Nephron progenitor cell (in vitro differentiated cells): ENCODE measurements at regions not wholly inside any gene's neighbourhood (a gene's known extent, or its start where the extent isn't known, plus 50 kb on each side); places are given as distances from the start of the nearest gene placed in this dataset.

Experiments
- DNase-seq: peaks from one replicate; pipeline ENCODE4 v3.0.0; 2021
- H3K27ac Mint-ChIP-seq: 2 replicates; pipeline ENCODE4 v1.8.0; 2021; ENCODE audit warnings: mild to moderate bottlenecking, moderate library complexity, mixed read lengths
- H3K27me3 Mint-ChIP-seq: 2 replicates; pipeline ENCODE4 v1.8.0; 2021; ENCODE audit warnings: mild to moderate bottlenecking, low read depth, mixed read lengths; ENCODE audit not compliant: poor library complexity
- H3K36me3 Mint-ChIP-seq: 2 replicates; pipeline ENCODE4 v1.8.0; 2021; ENCODE audit warnings: low read depth, mixed read lengths
- H3K4me1 Mint-ChIP-seq: 2 replicates; pipeline ENCODE4 v1.8.0; 2021; ENCODE audit warnings: mixed read lengths
- H3K4me3 Mint-ChIP-seq: 2 replicates; pipeline ENCODE4 v1.8.0; 2021; ENCODE audit warnings: mild to moderate bottlenecking, moderate library complexity, mixed read lengths
- H3K9me3 Mint-ChIP-seq: 2 replicates; pipeline ENCODE4 v1.8.0; 2021; ENCODE audit warnings: mild to moderate bottlenecking, moderate library complexity, mixed read lengths
- CTCF ChIP-seq: fragments of 200-600 bp; sonication (generic); IDR thresholded peaks from 2 replicates; pipeline ENCODE4 v1.5.0; 2021; ENCODE audit warnings: antibody characterized with exemption

- Mint-ChIP-seq H3K4me1 (peaks cover 5% of the 10 kb centered on the region), H3K27ac (no peak overlapping the region), H3K36me3 (no peaks in the 10 kb centered on the region), H3K9me3 (no peaks in the 10 kb centered on the region), H3K4me3 (no peak overlapping the region), H3K27me3 (peaks cover 3% of the 10 kb centered on the region)
- DNase-seq = no peak
- no peak for TF ChIP-seq CTCF
These were observed 468.6 kb upstream of the AGTR1 start for GRCh38 chr3:148229107-148229506.

DNA sequence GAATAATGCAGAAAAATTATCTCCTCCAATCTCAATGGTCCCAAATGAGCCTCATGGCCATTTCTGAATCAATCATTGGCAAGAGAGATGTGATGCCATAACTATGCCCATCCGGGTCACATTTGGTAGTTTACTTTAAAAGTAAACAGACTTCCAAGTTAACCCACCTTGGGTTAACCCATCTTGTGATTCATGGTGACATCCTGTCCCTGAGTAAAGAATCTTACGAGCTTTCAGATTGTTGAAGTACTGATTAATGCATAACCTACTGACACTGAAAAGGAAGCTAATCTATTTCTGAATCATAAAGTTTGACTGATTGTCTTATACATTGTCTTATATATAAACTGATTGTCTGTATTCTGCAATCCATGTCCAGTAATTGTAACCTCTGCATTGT lies 467.2 kb upstream of the AGTR1 start:
- H3K36me3 Mint-ChIP-seq = no peaks in the 10 kb centered on the region
- no peak overlapping the region for H3K4me3 Mint-ChIP-seq
- no peak for TF ChIP-seq CTCF
- H3K27ac Mint-ChIP-seq = no peak overlapping the region
- H3K9me3 Mint-ChIP-seq = no peaks in the 10 kb centered on the region
- DNase-seq = no peak
- peaks cover 5% of the 10 kb centered on the region for H3K4me1 Mint-ChIP-seq
- H3K27me3 Mint-ChIP-seq = peaks cover 3% of the 10 kb centered on the region

GRCh38 chr3:148232389-148232788 lies 465.3 kb upstream of the AGTR1 start:
- no peak overlapping the region for H3K4me3 Mint-ChIP-seq
- peaks cover 3% of the 10 kb centered on the region for H3K27me3 Mint-ChIP-seq
- H3K9me3 Mint-ChIP-seq = no peaks in the 10 kb centered on the region
- DNase-seq = no peak
- peaks cover 4% of the 10 kb centered on the region for H3K4me1 Mint-ChIP-seq
- no peak overlapping the region for H3K27ac Mint-ChIP-seq
- H3K36me3 Mint-ChIP-seq = no peaks in the 10 kb centered on the region
- TF ChIP-seq CTCF = no peak

DNA sequence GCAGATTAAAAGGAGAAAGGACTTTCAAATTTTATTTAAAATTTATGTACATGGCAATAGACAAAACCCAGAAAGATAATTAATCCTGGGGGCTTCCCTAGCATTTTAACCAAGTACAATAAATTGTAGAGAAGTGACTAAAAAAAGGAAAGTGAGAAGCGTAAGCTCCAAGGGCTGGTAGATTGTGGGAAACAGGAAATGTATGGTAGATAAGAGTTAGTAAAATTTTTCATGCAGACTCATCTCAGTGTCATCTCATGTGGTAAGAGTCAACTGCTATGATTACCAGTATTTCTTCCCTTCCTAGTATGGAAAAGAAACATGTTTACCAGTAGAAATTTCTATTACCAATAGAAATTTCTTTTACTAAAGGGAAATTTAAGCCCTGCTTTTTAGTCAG lies 464.3 kb upstream of the AGTR1 start:
- DNase-seq = no peak
- Mint-ChIP-seq H3K36me3 (no peaks in the 10 kb centered on the region), H3K4me1 (no peaks in the 10 kb centered on the region), H3K27ac (no peak overlapping the region), H3K9me3 (no peaks in the 10 kb centered on the region), H3K27me3 (peaks cover 3% of the 10 kb centered on the region), H3K4me3 (no peak overlapping the region)
- no peak for TF ChIP-seq CTCF

DNA sequence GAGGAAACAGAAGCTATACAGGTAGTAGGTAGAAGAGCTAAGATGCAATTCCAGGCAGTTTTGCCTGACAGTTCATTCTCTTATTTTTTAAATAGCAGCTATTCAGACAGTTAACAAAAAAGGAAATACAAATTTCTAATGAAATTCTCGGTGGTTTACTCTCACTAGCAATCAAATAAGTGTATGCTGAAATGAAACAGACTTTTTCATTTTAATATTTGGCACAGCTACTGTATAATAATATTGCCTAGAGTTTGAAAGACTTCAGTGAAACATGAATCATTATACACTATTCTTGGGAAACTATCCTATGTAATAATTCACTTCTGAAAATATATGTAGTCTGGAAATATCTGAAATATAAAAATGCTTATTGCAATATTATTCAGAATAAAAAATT lies 463.2 kb upstream of the AGTR1 start:
- H3K36me3 Mint-ChIP-seq = no peaks in the 10 kb centered on the region
- H3K4me1 Mint-ChIP-seq = no peaks in the 10 kb centered on the region
- peaks cover 3% of the 10 kb centered on the region for H3K27me3 Mint-ChIP-seq
- no peak for TF ChIP-seq CTCF
- no peaks in the 10 kb centered on the region for H3K9me3 Mint-ChIP-seq
- no peak for DNase-seq
- H3K27ac Mint-ChIP-seq = no peak overlapping the region
- H3K4me3 Mint-ChIP-seq = no peak overlapping the region

DNA sequence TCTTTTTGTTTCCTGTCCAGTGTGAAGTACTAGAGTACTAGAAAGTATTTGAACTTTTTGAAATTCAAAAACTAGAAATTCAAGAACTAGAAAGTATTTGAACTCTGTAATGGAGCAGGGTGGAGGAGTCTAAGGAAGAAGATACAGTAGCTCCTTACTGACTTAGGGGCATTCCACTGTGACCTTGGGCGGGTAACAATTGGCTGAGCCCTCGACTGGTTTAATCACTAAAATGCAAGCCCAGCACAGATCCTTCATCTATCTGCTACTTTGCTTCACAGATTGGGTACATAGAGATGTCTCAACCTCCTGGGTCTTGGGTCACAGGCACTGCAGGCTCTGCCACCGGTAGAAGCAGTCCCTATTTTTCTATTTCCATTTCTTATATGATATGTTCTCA lies 462.1 kb upstream of the AGTR1 start:
- TF ChIP-seq CTCF = no peak
- H3K27ac Mint-ChIP-seq = no peak overlapping the region
- H3K4me3 Mint-ChIP-seq = no peak overlapping the region

More for the DNA sequence above, 462.1 kb upstream of the AGTR1 start:
- Mint-ChIP-seq H3K36me3 (no peaks in the 10 kb centered on the region), H3K4me1 (no peaks in the 10 kb centered on the region), H3K9me3 (no peaks in the 10 kb centered on the region), H3K27me3 (peaks cover 3% of the 10 kb centered on the region)
- DNase-seq = no peak
